Stimulated activated CD4-positive, alpha-beta T cell treated with anti-CD3 and anti-CD28 coated beads, Interleukin-1b, Interleukin-23, amount 100 ng/mL, for 1 hour (primary cell): ENCODE measurements at regions not wholly inside any gene's neighbourhood (a gene's known extent, or its start where the extent isn't known, plus 50 kb on each side); places are given as distances from the start of the nearest gene placed in this dataset.
"Not testable (repeated sequence)": the region's sequence is repeated elsewhere in the genome, so short reads cannot be mapped to it uniquely, and the experiment has no call there.

Experiments used
- DNase-seq, 2 donors: peaks; one replicate each; pipeline ENCODE4 v3.0.0-alpha.2; 2020; ENCODE audit warnings: low read depth in 2 of 2

GRCh38 chr18:67139899-67140298, 376.6 kb downstream of the DSEL start:
- no peak for DNase-seq

- no peak for DNase-seq
These were observed 380.5 kb downstream of the DSEL start for GRCh38 chr18:67135981-67136380.

- no peak for DNase-seq
These were observed 381.6 kb downstream of the DSEL start for GRCh38 chr18:67134911-67135310.

GRCh38 chr18:67133669-67134068, 382.9 kb downstream of the DSEL start:
- no peak for DNase-seq

- no peak for DNase-seq
These were observed 383.6 kb downstream of the DSEL start for GRCh38 chr18:67132919-67133318.

GRCh38 chr18:67131498-67131897, 385.0 kb downstream of the DSEL start:
- DNase-seq = no peak

GRCh38 chr18:67126751-67127150, 389.8 kb downstream of the DSEL start:
- not testable (repeated sequence) for DNase-seq

- DNase-seq = no peak
These were observed 392.6 kb downstream of the DSEL start for GRCh38 chr18:67123901-67124300.

GRCh38 chr18:67117804-67118203, 398.7 kb downstream of the DSEL start:
- no peak for DNase-seq

- no peak for DNase-seq
These were observed 407.0 kb downstream of the DSEL start for GRCh38 chr18:67109535-67109934.

GRCh38 chr18:67108894-67109293, 407.6 kb downstream of the DSEL start:
- no peak for DNase-seq

GRCh38 chr18:67104700-67105284, 411.7 kb downstream of the DSEL start:
- peak in 1 of 2 donors; percentile 9 for DNase-seq

GRCh38 chr18:67094123-67094522, 422.4 kb downstream of the DSEL start:
- DNase-seq = no peak

- no peak for DNase-seq
These were observed 424.4 kb downstream of the DSEL start for GRCh38 chr18:67092141-67092540.

- no peak for DNase-seq
These were observed 434.9 kb downstream of the DSEL start for GRCh38 chr18:67081482-67082211.

- no peak for DNase-seq
These were observed 435.9 kb downstream of the DSEL start for GRCh38 chr18:67080601-67081000.

- no peak for DNase-seq
These were observed 442.2 kb downstream of the DSEL start for GRCh38 chr18:67074309-67074708.

- DNase-seq = no peak
These were observed 443.7 kb downstream of the DSEL start for GRCh38 chr18:67072791-67073190.

- no peak for DNase-seq
These were observed 447.9 kb downstream of the DSEL start for GRCh38 chr18:67068608-67069007.

- no peak for DNase-seq
These were observed 443.4 kb upstream of the CDH19 start for GRCh38 chr18:67047334-67047733.

GRCh38 chr18:67043276-67043675, 439.4 kb upstream of the CDH19 start:
- no peak for DNase-seq

- no peak for DNase-seq
These were observed 437.4 kb upstream of the CDH19 start for GRCh38 chr18:67041334-67041733.

- no peak for DNase-seq
These were observed 431.1 kb upstream of the CDH19 start for GRCh38 chr18:67035026-67035425.

- DNase-seq = no peak
These were observed 419.2 kb upstream of the CDH19 start for GRCh38 chr18:67023059-67023458.
